Liver (tissue), 8 donors: ENCODE measurements at regions not wholly inside any gene's neighbourhood (a gene's known extent, or its start where the extent isn't known, plus 50 kb on each side); places are given as distances from the start of the nearest gene placed in this dataset.

Source experiments
- DNase-seq: peaks from one replicate; pipeline ENCODE4 v3.0.0-alpha.2; 2017; ENCODE audit warnings: low spot score
- H3K27ac ChIP-seq, 2 donors: one replicate each; pipeline ENCODE4 v1.7.0; 2013; ENCODE audit warnings: inconsistent platforms in 2 of 2, low read length in 2 of 2, control low read depth in 1 of 2, low read depth in 1 of 2, mild to moderate bottlenecking in 1 of 2
- H3K27me3 ChIP-seq, 4 donors: one replicate each; pipeline versions ENCODE4 v1.6.1 to v1.7.0; 2013; ENCODE audit warnings: low read length in 3 of 4, inconsistent platforms in 1 of 4, mild to moderate bottlenecking in 1 of 4, moderate library complexity in 1 of 4; ENCODE audit not compliant: control insufficient read depth in 4 of 4, insufficient read depth in 4 of 4
- H3K36me3 ChIP-seq, 4 donors: one replicate each; pipeline versions ENCODE4 v1.6.1 to v1.7.0; 2013; ENCODE audit warnings: low read length in 3 of 4, mild to moderate bottlenecking in 3 of 4, low read depth in 1 of 4, moderate library complexity in 1 of 4; ENCODE audit not compliant: control insufficient read depth in 4 of 4, insufficient read depth in 3 of 4
- H3K4me1 ChIP-seq, 4 donors: one replicate each; pipeline versions ENCODE4 v1.6.1 to v1.7.0; 2013; ENCODE audit warnings: low read length in 3 of 4, mild to moderate bottlenecking in 3 of 4, moderate library complexity in 1 of 4; ENCODE audit not compliant: control insufficient read depth in 4 of 4, insufficient read depth in 4 of 4
- H3K4me3 ChIP-seq, 3 donors: one replicate each; pipeline versions ENCODE4 v1.6.1 to v1.7.0; 2013; ENCODE audit warnings: low read length in 3 of 3, control low read depth in 1 of 3, low read depth in 1 of 3, mild to moderate bottlenecking in 1 of 3
- H3K9ac ChIP-seq, 2 donors: one replicate each; pipeline ENCODE4 v1.7.0; 2013; ENCODE audit warnings: low read length in 2 of 2, mild to moderate bottlenecking in 2 of 2, moderate library complexity in 2 of 2, control low read depth in 1 of 2, low read depth in 1 of 2
- H3K9me3 ChIP-seq, 4 donors: one replicate each; pipeline versions ENCODE4 v1.6.1 to v1.7.0; 2013; ENCODE audit warnings: low read length in 3 of 4; ENCODE audit not compliant: control insufficient read depth in 4 of 4
- ATF3 ChIP-seq: IDR thresholded peaks from 2 replicates; pipeline ENCODE4 v1.6.1; 2016; ENCODE audit warnings: antibody characterized with exemption
- CTCF ChIP-seq: fragments of 150-350 bp; IDR thresholded peaks from 2 replicates; pipeline ENCODE4 v1.5.1; 2017; ENCODE audit warnings: improper control_type of control experiment, low read depth, low read length; ENCODE audit not compliant: missing input control
- EGR1 ChIP-seq, 2 donors: IDR thresholded peaks; 2 replicates each; pipeline ENCODE4 v1.6.1; 2016 to 2018; ENCODE audit warnings: antibody characterized with exemption in 2 of 2, low read depth in 2 of 2
- FOXA1 ChIP-seq: IDR thresholded peaks from 2 replicates; pipeline ENCODE4 v1.6.1; 2016; ENCODE audit warnings: antibody characterized with exemption
- FOXA2 ChIP-seq: IDR thresholded peaks from 2 replicates; pipeline ENCODE4 v1.6.1; 2016; ENCODE audit warnings: antibody characterized with exemption
- GABPA ChIP-seq, 2 donors: IDR thresholded peaks in 1 of 2; conservative IDR thresholded peaks in 1 of 2; 2 replicates each; pipeline ENCODE4 v1.6.1; 2016; ENCODE audit warnings: antibody characterized with exemption in 2 of 2, mild to moderate bottlenecking in 1 of 2, moderate library complexity in 1 of 2
- HNF4A ChIP-seq, 2 donors: conservative IDR thresholded peaks; 2 replicates each; pipeline ENCODE4 v1.6.1; 2016; ENCODE audit warnings: antibody characterized with exemption in 2 of 2, mild to moderate bottlenecking in 2 of 2
- JUND ChIP-seq, 2 donors: IDR thresholded peaks; 2 replicates each; pipeline ENCODE4 v1.6.1; 2016; ENCODE audit warnings: antibody characterized with exemption in 2 of 2
- MAX ChIP-seq: IDR thresholded peaks from 2 replicates; pipeline ENCODE4 v1.6.1; 2016; ENCODE audit warnings: antibody characterized with exemption
- NR2F2 ChIP-seq: IDR thresholded peaks from 2 replicates; pipeline ENCODE4 v1.6.1; 2016; ENCODE audit warnings: antibody characterized with exemption
- RAD21 ChIP-seq, 2 donors: IDR thresholded peaks; 2 replicates each; pipeline ENCODE4 v1.6.1; 2016; ENCODE audit warnings: antibody characterized with exemption in 2 of 2, mild to moderate bottlenecking in 2 of 2
- REST ChIP-seq: IDR thresholded peaks from 2 replicates; pipeline ENCODE4 v1.6.1; 2016; ENCODE audit warnings: antibody characterized with exemption, mild to moderate bottlenecking
- RXRA ChIP-seq, 2 donors: IDR thresholded peaks; 2 replicates each; pipeline ENCODE4 v1.6.1; 2017 to 2018; ENCODE audit warnings: antibody characterized with exemption in 2 of 2, mild to moderate bottlenecking in 1 of 2
- SP1 ChIP-seq: IDR thresholded peaks from 2 replicates; pipeline ENCODE4 v1.6.1; 2018; ENCODE audit warnings: antibody characterized with exemption, mild to moderate bottlenecking
- TAF1 ChIP-seq: conservative IDR thresholded peaks from 2 replicates; pipeline ENCODE4 v1.6.1; 2016; ENCODE audit warnings: antibody characterized with exemption, mild to moderate bottlenecking
- YY1 ChIP-seq: IDR thresholded peaks from 2 replicates; pipeline ENCODE4 v1.6.1; 2016; ENCODE audit warnings: antibody characterized with exemption, mild to moderate bottlenecking
- ZBTB33 ChIP-seq: IDR thresholded peaks from 2 replicates; pipeline ENCODE4 v1.6.1; 2016; ENCODE audit warnings: antibody characterized with exemption
- WGBS: extraction: QIAGEN DNeasy Blood & Tissue Kit; methylation state at CpG from one replicate; pipeline ENCODE4 v1.1.7; 2013; 5-methylcytosine and 5-hydroxymethylcytosine counted together
- donor health status: healthy.
- donor health status: healthy.
- donor health status: healthy.
- donor health status: healthy.
- donor health status: healthy.

DNA sequence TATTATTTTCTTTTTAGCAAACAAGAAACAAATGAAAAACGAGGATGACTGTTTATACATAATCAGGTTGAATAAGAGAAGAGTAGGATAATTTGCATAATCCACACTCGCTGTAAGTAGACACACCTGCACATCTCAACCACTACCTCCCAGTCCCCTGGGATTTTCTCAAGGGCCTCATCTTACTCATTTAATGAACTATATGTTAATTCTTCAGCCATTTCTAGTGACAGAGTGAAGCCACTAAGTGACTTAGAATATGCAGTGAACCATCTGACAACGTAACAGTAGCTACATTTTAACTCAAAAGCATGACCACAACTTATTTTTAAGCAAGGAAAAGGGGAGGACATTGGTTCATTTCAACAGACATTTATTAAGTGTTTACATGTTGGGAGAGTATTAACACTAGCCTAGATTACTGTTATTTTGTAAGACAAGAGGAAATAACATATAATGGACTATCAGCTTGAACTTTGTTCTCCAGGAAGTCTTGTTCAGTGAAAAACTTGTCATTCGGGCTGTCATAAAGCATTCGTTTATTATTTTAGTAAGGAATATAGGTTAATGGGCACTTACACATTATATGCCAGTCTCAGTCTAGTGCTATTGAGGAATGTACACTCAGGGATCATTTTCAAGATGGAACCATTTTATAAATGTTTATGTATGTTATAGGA is 173.0 kb upstream of the ROBO2 start:
- Histone ChIP-seq H3K4me3 (no peak overlapping the region), H3K27ac (no peak overlapping the region), H3K4me1 (peaks cover 0 to 14% (median 13%) of the 10 kb centered on the region in 4 donors), H3K27me3 (no peaks in the 10 kb centered on the region), H3K9me3 (no peaks in the 10 kb centered on the region), H3K9ac (no peak overlapping the region), H3K36me3 (no peaks in the 10 kb centered on the region)
- no peak for DNase-seq
- WGBS, result 73% methylated on average over 5 of the region's 5 CpGs
- TF ChIP-seq RAD21 (IDR thresholded peaks at IDR 0.05) (no peak), EGR1 (IDR thresholded peaks at IDR 0.05; ENCODE audit: low read depth in 2 of 2) (no peak), JUND (IDR thresholded peaks at IDR 0.05) (no peak), SP1 (no peak), FOXA2 (no peak), ZBTB33 (no peak), NR2F2 (no peak), FOXA1 (no peak), TAF1 (no peak), HNF4A (conservative IDR thresholded peaks at IDR 0.05) (no peak), GABPA (IDR thresholded peaks at IDR 0.05 in 1 of 2, conservative IDR thresholded peaks at IDR 0.05 in 1 of 2) (no peak), CTCF (no peak), MAX (no peak), RXRA (IDR thresholded peaks at IDR 0.05) (no peak), REST (no peak), ATF3 (no peak), YY1 (no peak)
